OCI-LY7 (cell line): ENCODE measurements at regions not wholly inside any gene's neighbourhood (a gene's known extent, or its start where the extent isn't known, plus 50 kb on each side); places are given as distances from the start of the nearest gene placed in this dataset.

Experiments used
- CTCF ChIP-seq: fragments of 200-600 bp; sonication (generic); conservative IDR thresholded peaks from 2 replicates; pipeline ENCODE4 v1.5.1; 2014; ENCODE audit warnings: mild to moderate bottlenecking, antibody characterized with exemption, low read length, moderate library complexity, mixed read lengths
- EZH2phosphoT487 ChIP-seq: fragments of 200-600 bp; sonication (generic); IDR thresholded peaks from 2 replicates; pipeline ENCODE4 v1.6.1; 2018; ENCODE audit warnings: low read depth, borderline replicate concordance, mild to moderate bottlenecking, mixed run types, antibody characterized with exemption, low read length, moderate library complexity, mixed read lengths

DNA sequence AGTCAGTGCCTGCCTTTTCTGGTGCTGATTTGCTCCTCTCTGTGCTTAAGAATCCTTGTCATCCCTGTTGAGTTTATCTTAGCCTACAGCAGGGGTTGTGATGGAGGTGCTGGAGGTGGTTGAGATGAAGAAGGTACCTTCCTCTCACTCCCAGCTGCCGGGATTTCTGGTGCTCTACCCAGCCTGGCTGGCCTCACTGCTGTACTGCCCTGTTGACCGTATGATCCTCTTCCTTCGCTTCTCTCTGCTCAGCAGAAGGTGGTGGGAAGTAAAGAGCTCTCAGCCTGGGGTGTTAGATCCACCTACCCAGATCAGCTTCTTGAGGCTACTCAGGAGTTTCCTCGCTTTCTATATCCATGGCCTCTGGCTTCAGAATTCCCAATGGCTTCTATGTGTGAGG is 101.0 kb upstream of the NXT1 start:
- no peak for TF ChIP-seq CTCF
- no peak for TF ChIP-seq EZH2phosphoT487
